ENCODE measurements at regions not wholly inside any gene's neighbourhood (a gene's known extent, or its start where the extent isn't known, plus 50 kb on each side); places are given as distances from the start of the nearest gene placed in this dataset.
A peak's percentile ranks its signal among the peaks of the same experiment; 100 is the strongest.

DNA sequence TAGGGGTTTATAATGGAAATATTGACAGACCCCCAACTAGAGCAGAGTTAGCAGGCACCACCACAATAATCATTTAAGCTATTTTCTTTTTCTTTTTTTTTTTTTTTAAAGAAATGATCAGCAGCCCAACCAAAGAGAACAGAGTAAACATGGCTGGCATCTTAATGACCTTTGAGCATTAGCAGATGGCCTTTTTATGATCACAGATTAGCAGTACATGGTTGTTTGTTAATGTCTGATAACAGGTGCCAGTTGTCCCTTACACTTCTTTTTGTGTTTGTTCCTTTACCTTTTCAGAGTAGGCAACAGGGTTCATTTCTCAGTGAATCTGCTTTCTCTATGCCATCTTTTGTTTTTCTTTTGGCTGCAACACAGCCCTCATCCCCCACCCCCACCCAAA is 747.0 kb downstream of the BCL11A start:
- H3K27ac ChIP-seq (replicated peaks): no peak overlapping the region
- DNase-seq (ENCODE audit: low read depth in 1 of 2, low spot score in 1 of 2): no peak
- H3K4me3 ChIP-seq (replicated peaks; ENCODE audit: insufficient read depth, low read length): no peak overlapping the region
- no peak for TF ChIP-seq GABPA (IDR thresholded peaks at IDR 0.05; ENCODE audit: low read depth)
- TF ChIP-seq POLR2AphosphoS5 (IDR thresholded peaks at IDR 0.05; ENCODE audit: low read depth): no peak
- no peak for TF ChIP-seq REST (IDR thresholded peaks at IDR 0.05; ENCODE audit: insufficient replicate concordance, low read depth)
- TF ChIP-seq, protein P1, sequence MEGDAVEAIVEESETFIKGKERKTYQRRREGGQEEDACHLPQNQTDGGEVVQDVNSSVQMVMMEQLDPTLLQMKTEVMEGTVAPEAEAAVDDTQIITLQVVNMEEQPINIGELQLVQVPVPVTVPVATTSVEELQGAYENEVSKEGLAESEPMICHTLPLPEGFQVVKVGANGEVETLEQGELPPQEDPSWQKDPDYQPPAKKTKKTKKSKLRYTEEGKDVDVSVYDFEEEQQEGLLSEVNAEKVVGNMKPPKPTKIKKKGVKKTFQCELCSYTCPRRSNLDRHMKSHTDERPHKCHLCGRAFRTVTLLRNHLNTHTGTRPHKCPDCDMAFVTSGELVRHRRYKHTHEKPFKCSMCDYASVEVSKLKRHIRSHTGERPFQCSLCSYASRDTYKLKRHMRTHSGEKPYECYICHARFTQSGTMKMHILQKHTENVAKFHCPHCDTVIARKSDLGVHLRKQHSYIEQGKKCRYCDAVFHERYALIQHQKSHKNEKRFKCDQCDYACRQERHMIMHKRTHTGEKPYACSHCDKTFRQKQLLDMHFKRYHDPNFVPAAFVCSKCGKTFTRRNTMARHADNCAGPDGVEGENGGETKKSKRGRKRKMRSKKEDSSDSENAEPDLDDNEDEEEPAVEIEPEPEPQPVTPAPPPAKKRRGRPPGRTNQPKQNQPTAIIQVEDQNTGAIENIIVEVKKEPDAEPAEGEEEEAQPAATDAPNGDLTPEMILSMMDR (IDR thresholded peaks at IDR 0.05; ENCODE audit: insufficient read depth, low read length): no peak
- no peak for TF ChIP-seq SPI1 (IDR thresholded peaks at IDR 0.05; ENCODE audit: borderline replicate concordance, low read depth)
- H3K27me3 ChIP-seq (ENCODE audit: insufficient read depth, poor library complexity, severe bottlenecking): no peaks in the 10 kb centered on the region

DNA sequence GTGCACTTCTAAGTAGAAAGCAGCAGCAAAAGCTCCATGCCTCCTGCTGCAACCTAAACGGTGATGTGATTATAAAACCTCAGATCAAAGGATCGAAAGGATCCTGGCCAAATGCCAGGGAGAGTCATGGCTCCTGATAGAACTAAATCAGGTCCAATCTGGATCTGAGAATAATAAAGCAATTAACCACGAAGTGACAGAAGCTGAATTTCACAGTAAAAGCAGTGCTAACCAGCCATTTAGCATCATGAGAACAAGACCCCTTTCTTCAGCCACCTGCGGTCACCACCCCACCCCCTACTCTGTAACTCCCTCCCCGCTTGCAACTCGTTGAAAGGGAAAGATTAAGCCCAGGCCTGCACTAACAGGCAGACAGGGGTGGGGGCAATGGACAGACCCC is 748.7 kb downstream of the BCL11A start:
- Histone ChIP-seq H3K27ac (replicated peaks) (no peak overlapping the region), H3K27me3 (ENCODE audit: insufficient read depth, poor library complexity, severe bottlenecking) (no peaks in the 10 kb centered on the region), H3K4me3 (replicated peaks; ENCODE audit: insufficient read depth, low read length) (no peak overlapping the region)
- TF ChIP-seq GABPA (IDR thresholded peaks at IDR 0.05; ENCODE audit: low read depth) (no peak), SPI1 (IDR thresholded peaks at IDR 0.05; ENCODE audit: borderline replicate concordance, low read depth) (no peak), POLR2AphosphoS5 (IDR thresholded peaks at IDR 0.05; ENCODE audit: low read depth) (no peak), REST (IDR thresholded peaks at IDR 0.05; ENCODE audit: insufficient replicate concordance, low read depth) (no peak)
- TF ChIP-seq, protein P1 (IDR thresholded peaks at IDR 0.05; ENCODE audit: insufficient read depth, low read length): no peak
- no peak for DNase-seq (ENCODE audit: low read depth in 1 of 2, low spot score in 1 of 2)

GRCh38 chr2:59803586-59803985 is 749.9 kb downstream of the BCL11A start:
- TF ChIP-seq, protein P1 (IDR thresholded peaks at IDR 0.05; ENCODE audit: insufficient read depth, low read length): no peak
- no peak for TF ChIP-seq GABPA (IDR thresholded peaks at IDR 0.05; ENCODE audit: low read depth)
- TF ChIP-seq SPI1 (IDR thresholded peaks at IDR 0.05; ENCODE audit: borderline replicate concordance, low read depth): peak; percentile 34; the same call in 1 of the 2 replicates
- Histone ChIP-seq H3K4me3 (replicated peaks; ENCODE audit: insufficient read depth, low read length) (no peak overlapping the region), H3K27me3 (ENCODE audit: insufficient read depth, poor library complexity, severe bottlenecking) (no peaks in the 10 kb centered on the region), H3K27ac (replicated peaks) (no peak overlapping the region)
- no peak for DNase-seq (ENCODE audit: low read depth in 1 of 2, low spot score in 1 of 2)

DNA sequence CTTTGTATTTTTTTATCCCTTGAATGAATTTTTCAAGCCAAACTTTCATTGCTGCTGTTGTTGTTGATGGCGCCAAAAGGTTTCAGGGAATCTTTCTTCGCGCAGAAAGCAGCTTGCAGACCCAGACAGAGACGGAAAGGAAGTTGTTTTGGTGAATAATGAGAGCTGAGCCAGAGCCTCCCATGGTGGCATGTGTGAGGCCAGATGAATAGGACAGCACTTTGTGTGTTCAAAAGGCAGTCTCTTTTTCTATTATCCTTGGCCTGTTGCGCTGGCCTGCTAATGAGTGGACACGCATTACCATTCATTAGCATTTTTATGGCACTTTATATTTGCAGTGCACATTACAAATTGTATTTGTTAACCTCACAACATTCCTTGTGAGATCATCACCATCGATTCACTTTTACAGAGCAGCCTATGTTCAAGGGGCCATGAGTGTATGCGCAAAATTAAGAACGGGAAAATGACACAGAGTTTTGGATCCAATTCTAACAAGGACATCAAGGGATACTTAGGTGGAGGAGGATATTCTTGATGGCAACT is 754.7 kb downstream of the BCL11A start:
- Histone ChIP-seq H3K27ac (replicated peaks) (no peak overlapping the region), H3K4me3 (replicated peaks; ENCODE audit: insufficient read depth, low read length) (no peak overlapping the region), H3K27me3 (ENCODE audit: insufficient read depth, poor library complexity, severe bottlenecking) (no peaks in the 10 kb centered on the region)
- TF ChIP-seq GABPA (IDR thresholded peaks at IDR 0.05; ENCODE audit: low read depth) (no peak), REST (IDR thresholded peaks at IDR 0.05; ENCODE audit: insufficient replicate concordance, low read depth) (no peak), SPI1 (IDR thresholded peaks at IDR 0.05; ENCODE audit: borderline replicate concordance, low read depth) (no peak), POLR2AphosphoS5 (IDR thresholded peaks at IDR 0.05; ENCODE audit: low read depth) (no peak)
- TF ChIP-seq, protein P1 (IDR thresholded peaks at IDR 0.05; ENCODE audit: insufficient read depth, low read length): no peak
- no peak for DNase-seq (ENCODE audit: low read depth in 1 of 2, low spot score in 1 of 2)

Measured in HL-60 (cell line).